Spleen (tissue), 7 donors: ENCODE measurements at regions not wholly inside any gene's neighbourhood (a gene's known extent, or its start where the extent isn't known, plus 50 kb on each side); places are given as distances from the start of the nearest gene placed in this dataset.

ENCODE experiments used
- CTCF ChIP-seq, 11 experiments: fragments of 200-600 bp in 7 of 11; fragments of 450-650 bp in 4 of 11; sonication (generic) in 4 of 11; IDR thresholded peaks in 8 of 11; conservative IDR thresholded peaks in 3 of 11; 1 replicate in 7 of 11; 2 replicates in 4 of 11; pipeline versions ENCODE4 v1.4.0 to v1.8.0; 2016 to 2021; ENCODE audit warnings: antibody characterized with exemption in 11 of 11, inconsistent platforms in 4 of 11, mild to moderate bottlenecking in 1 of 11
- POLR2AphosphoS5 ChIP-seq, 3 donors: sonication (generic); formaldehyde crosslinking; IDR thresholded peaks; one replicate each; pipeline ENCODE4 v1.5.1; 2017; ENCODE audit warnings: antibody characterized with exemption in 3 of 3
- donor health status: DM: no; HTN: no; CAD: no; lungs with moderate emphysema.
- donor health status: DM: no; HTN: no; CAD: no.
- donor health status: DM: no; HTN: no; CAD: no.

DNA sequence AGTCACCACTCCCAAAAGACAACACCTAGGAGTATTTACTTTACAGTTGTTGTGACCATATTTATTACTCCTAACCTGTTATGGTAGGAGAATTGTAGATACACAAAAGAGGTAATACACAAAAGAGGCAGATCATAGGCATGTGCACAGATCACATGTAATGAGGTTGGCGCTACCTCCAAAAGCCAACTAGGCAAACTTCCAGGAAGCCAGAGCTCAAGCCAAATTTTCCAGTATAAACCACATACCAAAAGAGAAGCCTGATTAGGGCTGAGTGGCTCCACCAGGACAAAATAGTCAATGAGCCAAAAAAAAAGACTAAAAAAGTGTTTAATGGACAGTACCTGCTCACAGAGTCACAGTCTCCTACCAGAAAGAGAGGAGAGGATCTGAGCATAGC lies 195.0 kb upstream of the PBX1 start:
- TF ChIP-seq POLR2AphosphoS5 (IDR thresholded peaks at IDR 0.05) (no peak), CTCF (IDR thresholded peaks at IDR 0.05 in 8 of 11, conservative IDR thresholded peaks at IDR 0.05 in 3 of 11) (no peak)
